Kidney tubule cell (primary cell): ENCODE measurements at regions not wholly inside any gene's neighbourhood (a gene's known extent, or its start where the extent isn't known, plus 50 kb on each side); places are given as distances from the start of the nearest gene placed in this dataset.

Source experiments
- DNase-seq: peaks from one replicate; pipeline ENCODE4 v3.0.0-alpha.2; 2018; ENCODE audit warnings: low spot score

- DNase-seq, result peak; percentile 5
Measured at GRCh38 chr4:153988492-153989363, 199.8 kb upstream of the SFRP2 start.

GRCh38 chr4:153987291-153987690 lies 198.4 kb upstream of the SFRP2 start:
- peak; percentile 74 for DNase-seq

GRCh38 chr4:153976954-153977353 lies 188.1 kb upstream of the SFRP2 start:
- DNase-seq, result no peak

GRCh38 chr4:153974452-153974851 lies 185.6 kb upstream of the SFRP2 start:
- DNase-seq, result no peak

GRCh38 chr4:153973942-153974341 lies 185.1 kb upstream of the SFRP2 start:
- no peak for DNase-seq

- no peak for DNase-seq
Measured at GRCh38 chr4:153971899-153972298, 183.0 kb upstream of the SFRP2 start.

- no peak for DNase-seq
Measured at GRCh38 chr4:153970169-153970568, 181.3 kb upstream of the SFRP2 start.

- no peak for DNase-seq
Measured at GRCh38 chr4:153969542-153969941, 180.7 kb upstream of the SFRP2 start.

- DNase-seq, result no peak
Measured at GRCh38 chr4:153966641-153967040, 177.8 kb upstream of the SFRP2 start.

GRCh38 chr4:153963216-153963615 lies 174.3 kb upstream of the SFRP2 start:
- DNase-seq, result peak; percentile 85

- DNase-seq, result peak; percentile 70
Measured at GRCh38 chr4:153962311-153963039, 173.6 kb upstream of the SFRP2 start.

GRCh38 chr4:153955327-153955726 lies 166.4 kb upstream of the SFRP2 start:
- no peak for DNase-seq

- no peak for DNase-seq
Measured at GRCh38 chr4:153954654-153955053, 165.8 kb upstream of the SFRP2 start.

GRCh38 chr4:153950100-153950979 lies 161.5 kb upstream of the SFRP2 start:
- DNase-seq, result peak; percentile 65

- no peak for DNase-seq
Measured at GRCh38 chr4:153948041-153948440, 159.2 kb upstream of the SFRP2 start.

- DNase-seq, result no peak
Measured at GRCh38 chr4:153947124-153947523, 158.2 kb upstream of the SFRP2 start.

- DNase-seq, result no peak
Measured at GRCh38 chr4:153945704-153946103, 156.8 kb upstream of the SFRP2 start.

GRCh38 chr4:153943738-153944415 lies 155.0 kb upstream of the SFRP2 start:
- DNase-seq, result no peak

- DNase-seq, result no peak
Measured at GRCh38 chr4:153940916-153941315, 152.0 kb upstream of the SFRP2 start.

GRCh38 chr4:153939570-153939969 lies 150.7 kb upstream of the SFRP2 start:
- DNase-seq, result no peak

- peak; percentile 27 for DNase-seq
Measured at GRCh38 chr4:153938994-153939393, 150.1 kb upstream of the SFRP2 start.

GRCh38 chr4:153937289-153937688 lies 148.4 kb upstream of the SFRP2 start:
- DNase-seq, result no peak
